CD4-positive, alpha-beta T cell treated with Interleukin-15 for 1 hour (primary cell): ENCODE measurements at regions not wholly inside any gene's neighbourhood (a gene's known extent, or its start where the extent isn't known, plus 50 kb on each side); places are given as distances from the start of the nearest gene placed in this dataset.
"Not testable (repeated sequence)": the region's sequence is repeated elsewhere in the genome, so short reads cannot be mapped to it uniquely, and the experiment has no call there.

Source experiments
- DNase-seq: peaks from one replicate; pipeline ENCODE4 v3.0.0-alpha.2; 2020

DNA sequence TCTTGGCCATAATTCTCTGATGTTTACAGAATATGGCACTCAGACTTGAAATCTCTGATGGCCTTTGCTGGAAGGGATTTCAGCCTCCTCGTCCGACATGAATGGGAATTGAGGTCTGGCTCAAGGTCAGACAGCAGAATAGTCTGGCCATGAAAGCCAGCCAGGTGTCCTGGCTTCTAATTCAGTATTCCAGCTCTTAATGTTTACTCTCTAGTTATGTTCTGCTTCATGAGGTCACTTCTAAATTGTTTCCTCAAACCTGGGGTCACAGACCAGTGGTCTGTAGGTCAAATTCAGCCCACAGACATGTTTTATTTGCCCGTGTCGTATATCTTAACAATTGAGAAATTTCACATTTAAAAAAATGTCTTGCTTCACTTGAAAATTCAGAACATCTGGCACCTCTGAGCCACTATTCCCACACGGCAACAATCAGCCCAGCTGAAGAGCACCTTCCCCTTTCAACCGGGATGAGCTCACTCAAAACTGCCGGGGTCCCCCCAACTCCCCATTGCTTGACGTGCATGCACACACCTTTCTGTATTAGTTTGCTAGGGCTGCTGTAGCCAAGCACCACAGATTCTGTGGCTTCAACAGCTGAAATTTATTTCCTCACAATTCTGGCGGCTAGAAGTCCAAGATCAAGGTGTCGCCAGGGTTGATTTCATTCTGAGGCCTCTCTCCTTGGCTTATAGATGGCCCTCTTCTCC lies 243.5 kb downstream of the ENC1 start:
- DNase-seq, result no peak

DNA sequence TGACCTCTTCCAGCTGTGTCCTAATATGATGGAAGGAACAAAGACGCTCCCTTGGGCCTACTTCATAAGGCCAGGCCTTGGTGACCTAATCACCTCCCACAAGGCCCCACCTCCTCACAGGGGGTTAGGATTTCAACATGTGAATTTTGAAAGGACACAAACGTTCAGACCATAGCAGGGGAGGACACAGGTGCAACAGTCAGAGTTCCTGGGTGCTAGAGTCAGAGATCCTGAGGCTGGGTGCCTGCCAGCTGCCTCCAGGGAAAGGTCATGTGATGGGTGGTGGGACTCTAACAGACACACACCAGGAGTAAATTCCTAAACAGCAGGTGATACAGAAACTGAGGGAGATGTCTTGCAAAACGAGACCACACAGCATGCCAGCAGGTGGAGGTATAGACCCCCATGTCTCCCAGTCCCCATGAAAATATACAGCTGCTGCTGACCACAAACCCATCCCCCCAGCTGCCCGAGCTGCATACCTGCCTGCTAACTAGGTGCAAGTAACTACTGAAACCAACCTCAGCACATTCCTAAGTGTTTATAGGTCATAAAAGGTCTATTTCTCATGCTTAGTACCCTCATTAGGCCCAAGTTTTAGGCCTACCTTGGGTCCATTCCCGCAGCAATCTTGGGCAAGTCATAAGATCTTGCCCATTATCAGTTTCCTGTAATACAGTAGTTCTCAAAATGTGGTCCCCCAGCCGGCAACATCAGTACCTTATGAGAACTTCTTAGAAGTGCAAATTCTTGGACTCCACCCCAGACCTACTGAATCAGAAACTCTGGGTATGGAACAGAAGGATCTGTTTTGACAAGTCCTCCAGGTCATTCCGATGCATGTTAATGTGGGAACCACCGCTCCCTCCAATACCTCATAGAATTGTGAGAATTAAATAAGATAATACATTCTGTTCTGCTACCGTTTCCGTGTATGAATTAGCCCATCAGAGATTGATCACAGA lies 245.3 kb downstream of the ENC1 start:
- DNase-seq, result no peak

DNA sequence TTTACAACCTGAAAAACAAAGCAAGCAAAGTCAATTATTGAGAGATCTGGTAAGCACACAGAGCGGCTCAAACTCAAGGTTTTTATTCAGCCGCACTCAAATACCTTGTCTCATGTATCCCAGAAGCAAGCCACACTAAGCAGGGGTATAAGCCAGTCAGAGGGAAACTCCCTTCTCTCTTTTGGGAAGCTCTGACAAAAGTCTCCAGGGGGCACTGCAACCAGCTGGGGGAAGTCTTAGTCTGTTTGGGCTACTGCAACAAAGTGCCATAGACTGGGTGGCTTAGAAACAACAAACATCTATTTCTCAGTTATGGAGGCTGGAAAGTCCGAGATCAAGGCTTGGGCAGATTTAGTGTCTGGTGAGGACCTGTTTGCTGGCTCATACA lies 246.0 kb downstream of the ENC1 start:
- DNase-seq, result peak; percentile 27

DNA sequence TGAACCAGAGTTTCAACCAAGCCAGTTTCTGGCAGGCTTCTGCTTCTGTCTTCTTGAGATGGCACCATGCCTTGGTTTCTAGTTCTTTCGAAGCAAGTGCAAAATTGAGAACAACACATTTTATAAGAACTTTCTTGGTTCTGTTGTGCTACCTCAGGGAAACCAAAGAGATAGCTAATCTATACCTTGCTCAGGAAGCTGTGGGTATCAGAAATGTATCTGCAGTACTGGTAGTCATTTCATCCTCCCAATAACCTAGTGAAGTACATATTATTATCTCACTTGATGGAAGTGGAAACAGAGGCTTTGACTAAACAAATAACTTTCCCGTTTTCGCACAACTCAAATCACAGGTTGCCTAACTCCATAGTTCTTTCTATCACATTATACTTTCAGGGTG lies 246.6 kb downstream of the ENC1 start:
- no peak for DNase-seq

DNA sequence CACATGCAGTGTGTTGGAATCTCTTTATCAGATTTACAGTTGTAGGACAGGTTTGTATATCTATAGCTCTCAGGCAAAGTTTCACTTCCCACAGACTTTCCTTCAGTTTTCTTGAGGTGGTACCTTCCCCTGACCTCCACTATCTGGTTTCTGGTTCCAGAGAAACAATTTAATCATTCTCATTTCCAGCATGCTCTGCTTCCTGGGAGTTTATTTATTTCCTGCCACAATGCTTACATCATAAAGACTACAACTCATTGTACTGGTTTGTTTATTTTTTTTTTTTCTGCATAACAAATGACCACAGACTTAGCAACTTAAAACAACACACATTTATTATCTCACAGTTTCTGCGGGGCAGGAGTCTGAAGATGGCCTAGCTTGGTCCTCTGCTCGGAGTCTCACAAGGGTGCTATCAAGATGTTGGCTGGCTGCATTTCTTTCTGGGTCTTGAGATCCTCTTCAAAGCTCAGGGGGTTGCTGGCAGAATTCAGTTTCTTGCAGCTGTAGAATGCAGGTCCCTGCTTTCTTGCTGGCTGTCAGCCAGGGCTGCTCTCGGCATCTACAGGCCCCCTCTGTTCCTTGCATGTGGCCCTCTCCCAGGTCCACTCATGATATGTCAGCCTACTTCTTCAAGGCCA lies 247.7 kb downstream of the ENC1 start:
- no peak for DNase-seq

DNA sequence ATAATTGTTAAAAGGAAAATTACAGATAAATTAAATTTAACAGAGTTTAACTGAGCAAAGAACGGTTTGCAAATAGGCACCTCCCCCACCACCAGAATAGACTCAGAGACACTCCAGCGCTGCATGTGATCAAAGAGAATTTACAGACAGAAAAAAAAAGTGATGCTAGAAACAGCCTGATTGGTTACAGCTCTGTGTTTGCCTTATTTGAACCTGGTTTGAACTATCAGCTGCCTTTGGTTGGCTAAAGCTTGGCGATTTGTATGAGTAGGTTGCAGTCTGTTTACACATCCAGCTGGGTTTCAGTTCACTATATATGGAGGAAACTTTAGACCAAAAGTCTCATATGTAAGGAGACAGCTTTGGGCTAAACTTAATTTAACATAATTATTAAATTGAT lies 249.1 kb downstream of the ENC1 start:
- DNase-seq, result no peak

DNA sequence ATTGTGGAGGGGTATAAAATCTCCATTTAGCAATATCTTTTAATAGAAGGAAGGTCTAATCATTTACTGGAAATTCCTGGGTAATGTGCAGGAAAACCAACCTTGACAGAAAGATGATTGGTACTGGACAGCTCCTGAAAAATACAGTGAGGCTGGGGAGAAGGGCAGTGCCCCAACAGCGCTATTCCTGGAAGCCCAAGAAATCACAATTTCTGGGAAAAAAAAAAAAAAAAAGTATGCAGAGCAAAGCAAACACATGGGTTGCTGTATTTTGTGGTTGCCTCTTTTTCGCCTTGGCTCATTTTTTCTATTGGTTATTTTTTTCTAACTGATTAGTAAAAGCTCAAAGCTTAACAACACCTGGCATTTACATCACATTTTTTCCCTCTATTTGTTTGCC lies 249.7 kb downstream of the ENC1 start:
- no peak for DNase-seq

GRCh38 chr5:74390306-74390637 lies 250.3 kb downstream of the ENC1 start:
- DNase-seq, result no peak

DNA sequence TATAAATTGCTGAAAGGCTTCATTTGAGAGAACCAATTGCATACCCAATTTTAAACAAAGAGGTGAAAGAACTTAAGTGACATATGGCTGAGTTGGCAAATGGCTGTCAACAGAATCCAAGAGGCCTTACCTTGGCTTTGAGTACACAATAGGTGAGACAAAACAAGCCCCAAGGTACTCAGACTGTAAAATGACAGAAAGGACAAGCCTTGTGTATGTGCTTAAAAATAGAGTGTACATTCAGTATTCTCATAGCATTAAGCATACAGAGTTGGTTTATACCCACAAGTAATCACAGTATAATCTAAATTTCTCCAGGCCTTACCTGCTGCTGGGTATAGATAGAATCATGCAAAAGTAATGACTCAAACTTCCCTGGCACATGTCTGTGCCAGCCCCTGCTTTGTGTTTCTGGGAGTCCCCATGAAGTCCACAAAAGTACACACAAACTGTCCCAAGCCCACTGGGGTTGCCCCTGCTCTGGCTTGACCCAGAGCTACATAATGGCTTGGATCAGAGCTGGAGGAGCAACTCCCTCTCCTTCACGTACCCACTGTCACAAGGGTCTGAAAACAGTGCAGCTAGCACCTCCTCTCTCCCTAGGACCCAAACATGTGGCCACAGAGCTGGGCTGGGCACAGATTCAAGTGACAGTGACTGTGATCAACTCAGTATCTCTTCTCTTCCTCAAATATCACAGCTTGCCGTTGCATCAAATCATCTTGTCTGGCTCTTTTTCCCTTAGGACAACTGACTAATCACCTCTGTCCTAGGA lies 250.8 kb downstream of the ENC1 start:
- no peak for DNase-seq

DNA sequence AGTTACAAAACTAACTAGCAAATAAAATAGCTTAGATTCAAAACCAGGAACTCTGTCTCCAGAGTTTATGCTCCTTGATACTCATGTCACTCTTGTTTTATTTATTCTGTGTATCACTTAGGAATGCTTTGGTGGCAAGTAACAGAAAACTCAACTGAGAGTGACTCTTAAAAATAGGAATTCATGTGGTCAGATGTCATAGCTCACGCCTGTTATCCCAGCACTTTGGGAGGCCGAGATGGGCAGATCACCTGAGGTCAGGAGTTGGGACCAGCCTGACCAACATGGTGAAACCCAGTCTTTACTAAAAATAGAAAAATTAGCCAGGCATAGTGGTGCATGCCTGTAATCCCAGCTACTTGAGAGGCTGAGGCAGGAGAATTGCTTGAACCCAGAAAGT lies 252.1 kb downstream of the ENC1 start:
- not testable (repeated sequence) for DNase-seq

DNA sequence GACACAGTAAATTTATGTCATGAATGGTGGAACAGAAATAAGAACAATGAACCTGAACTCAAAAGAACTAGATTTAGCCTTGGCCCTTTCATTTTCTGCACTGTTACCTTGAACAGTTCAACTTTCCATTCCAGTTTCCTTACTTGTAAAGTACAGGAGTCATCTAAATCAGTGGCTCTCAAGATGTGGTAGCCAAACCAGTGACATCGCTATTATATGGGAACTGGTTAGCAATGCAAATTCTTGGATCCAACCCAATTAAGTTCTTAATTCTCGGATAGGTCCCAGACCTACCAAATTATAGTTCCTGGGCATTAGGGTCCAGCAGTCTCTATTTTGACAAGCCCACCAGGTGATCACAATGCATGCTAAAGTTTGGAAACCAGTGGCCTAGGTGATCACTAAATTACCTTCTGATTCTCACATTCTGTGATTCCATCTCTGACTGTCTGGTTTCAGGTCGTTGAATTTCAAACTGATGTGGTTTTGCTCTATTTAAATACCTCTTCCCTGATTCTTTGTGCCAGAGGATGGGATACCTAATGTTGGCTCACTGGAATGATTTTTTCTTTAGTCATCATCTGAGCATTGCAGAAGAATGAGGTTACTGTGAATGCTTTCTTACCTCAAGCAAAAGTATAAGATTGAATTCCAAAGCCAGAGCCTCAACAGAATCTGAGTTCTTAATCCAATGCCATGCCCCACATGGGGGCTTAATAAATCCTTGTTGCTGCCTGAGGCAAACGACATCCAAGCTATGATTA lies 253.8 kb downstream of the ENC1 start:
- DNase-seq, result no peak

DNA sequence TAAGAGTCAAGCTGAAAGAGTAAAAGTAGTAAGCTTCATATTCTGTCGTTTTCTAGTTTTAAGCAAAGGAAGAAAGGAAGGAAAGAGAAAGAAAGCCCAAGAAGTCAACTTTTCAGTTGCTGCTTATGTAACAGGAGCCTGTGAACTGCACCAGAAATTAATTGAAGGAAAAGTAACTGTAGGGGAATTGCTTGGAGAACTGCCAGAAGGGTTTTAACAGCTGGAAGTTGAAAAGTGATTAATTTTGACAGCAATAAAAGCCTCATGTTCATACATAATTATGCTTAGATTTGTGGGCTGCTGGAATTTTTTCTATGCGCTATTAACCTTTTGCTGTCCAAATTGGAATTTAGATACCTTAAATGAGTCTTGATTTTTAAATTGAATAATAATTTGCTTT lies 255.7 kb downstream of the ENC1 start:
- no peak for DNase-seq

DNA sequence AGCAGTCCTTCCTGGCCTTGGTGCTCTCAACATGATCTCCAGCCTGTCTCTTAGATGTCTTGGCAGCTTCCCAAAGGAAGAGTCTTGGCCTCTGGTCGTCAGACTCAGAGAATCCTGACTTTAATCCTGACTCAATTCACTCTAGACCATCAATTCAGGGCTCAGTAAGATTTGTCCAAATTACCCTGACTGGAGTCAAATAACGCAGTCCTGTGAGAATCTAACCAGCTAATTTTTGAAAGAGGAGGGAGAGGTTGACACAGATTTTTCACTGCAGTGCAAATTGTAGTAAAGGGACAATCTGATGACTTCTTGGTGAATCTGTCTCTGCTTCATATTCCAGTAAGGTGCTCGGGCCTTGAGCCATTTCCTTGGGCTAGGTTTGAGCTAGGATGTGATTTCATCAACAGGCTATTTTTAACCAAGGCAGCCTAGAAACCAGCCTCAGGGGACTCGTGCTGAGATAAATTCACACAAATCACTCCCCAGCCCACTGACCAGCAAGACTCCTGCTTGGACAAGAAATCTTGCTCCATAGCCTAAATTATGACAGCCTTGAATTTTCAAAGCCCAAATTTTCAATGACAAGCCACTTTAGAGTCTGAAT lies 257.4 kb downstream of the ENC1 start:
- no peak for DNase-seq

DNA sequence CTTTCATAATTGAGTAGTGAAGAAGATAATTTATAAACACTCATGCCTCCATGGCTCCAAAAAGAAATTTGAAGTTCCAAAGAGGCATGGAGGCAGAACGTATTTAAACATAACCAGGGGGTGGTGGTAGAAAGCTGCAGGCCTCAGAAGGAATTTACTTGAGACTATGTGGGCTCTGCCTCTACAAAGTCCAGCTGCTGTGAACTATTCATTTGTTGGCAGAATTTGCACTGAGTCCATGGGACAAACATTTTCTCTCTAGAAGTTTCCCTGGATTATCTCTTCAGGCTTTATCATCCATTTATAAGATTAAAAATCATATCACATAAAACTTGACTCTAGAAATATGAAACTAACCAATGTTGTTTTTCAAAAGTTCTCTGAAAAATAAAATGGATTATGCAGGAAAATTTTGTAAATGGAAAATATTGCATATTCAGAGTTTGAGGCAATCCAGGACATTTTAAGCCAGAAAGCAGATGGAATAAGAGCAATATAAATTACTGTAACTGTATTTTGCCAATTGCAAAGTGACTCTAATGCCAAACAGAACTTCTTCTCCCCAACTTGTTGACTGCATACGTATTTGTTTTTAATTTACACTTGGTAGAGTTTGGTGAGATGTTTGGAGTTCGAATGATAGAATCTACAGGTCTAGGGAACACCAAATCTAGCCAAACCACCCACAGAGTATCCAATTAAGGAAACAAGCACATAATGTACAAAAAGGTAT lies 258.2 kb downstream of the ENC1 start:
- no peak for DNase-seq

DNA sequence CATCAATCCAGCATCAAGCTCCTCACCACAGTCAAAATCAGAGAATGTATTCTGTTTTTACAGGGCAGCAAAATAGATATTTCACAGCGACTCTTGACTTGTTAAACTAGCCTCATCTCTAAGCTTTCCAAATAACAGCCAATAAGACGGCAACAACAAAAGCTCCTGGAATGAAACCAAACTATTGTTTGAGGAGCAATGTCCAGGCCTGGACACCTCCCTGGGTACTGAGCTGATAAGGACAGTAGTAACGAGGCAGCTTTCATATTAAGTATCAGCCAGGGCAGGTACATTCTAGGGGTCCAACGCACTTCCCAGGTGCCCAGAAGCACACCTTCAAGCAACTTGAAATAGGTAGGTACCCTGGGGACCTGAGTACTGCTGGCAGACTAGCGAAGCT lies 260.3 kb downstream of the ENC1 start:
- no peak for DNase-seq

GRCh38 chr5:74378464-74378863 lies 262.1 kb downstream of the ENC1 start:
- no peak for DNase-seq

DNA sequence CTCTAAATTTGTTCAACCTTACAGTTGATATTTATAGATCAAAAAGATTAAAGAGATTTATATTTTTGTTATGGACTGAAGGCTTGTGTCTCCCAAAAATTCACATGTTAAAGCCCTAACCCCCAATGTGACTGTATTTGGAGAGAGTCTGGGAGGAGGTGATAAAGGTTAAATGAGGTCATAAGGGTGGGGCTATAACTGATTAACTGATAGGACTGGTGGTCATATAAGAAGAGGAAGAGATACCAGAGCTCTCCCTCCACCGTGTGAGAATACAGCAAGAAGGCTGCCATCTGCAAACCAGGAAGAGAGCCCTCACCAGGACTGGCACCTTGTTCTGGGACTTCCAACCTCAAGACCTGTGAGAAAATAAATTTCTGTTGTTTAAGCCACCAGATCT lies 264.3 kb downstream of the ENC1 start:
- no peak for DNase-seq

- DNase-seq, result no peak
Measured at GRCh38 chr5:74375271-74375670, 265.3 kb downstream of the ENC1 start.

DNA sequence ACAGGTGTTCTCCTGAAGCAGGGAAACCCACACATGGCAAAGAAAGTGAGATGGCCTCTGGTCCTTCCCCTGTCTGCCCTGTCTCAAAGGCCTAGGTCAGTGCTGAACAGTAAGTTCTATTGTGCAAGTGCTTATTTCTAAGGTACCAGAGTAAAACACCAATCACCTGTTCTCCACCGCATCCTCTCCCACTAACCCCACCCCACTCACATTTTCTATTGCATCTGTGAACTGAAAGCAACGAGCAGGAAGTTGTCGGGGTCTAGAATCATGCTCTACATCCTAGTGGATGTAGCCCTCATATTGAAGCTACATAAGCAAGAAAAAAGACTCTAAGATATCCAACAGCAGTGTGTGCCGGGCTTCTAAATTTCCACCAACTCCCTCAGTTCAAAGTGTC lies 265.9 kb downstream of the ENC1 start:
- DNase-seq, result no peak

- no peak for DNase-seq
Measured at GRCh38 chr5:74373076-74373475, 267.5 kb downstream of the ENC1 start.

DNA sequence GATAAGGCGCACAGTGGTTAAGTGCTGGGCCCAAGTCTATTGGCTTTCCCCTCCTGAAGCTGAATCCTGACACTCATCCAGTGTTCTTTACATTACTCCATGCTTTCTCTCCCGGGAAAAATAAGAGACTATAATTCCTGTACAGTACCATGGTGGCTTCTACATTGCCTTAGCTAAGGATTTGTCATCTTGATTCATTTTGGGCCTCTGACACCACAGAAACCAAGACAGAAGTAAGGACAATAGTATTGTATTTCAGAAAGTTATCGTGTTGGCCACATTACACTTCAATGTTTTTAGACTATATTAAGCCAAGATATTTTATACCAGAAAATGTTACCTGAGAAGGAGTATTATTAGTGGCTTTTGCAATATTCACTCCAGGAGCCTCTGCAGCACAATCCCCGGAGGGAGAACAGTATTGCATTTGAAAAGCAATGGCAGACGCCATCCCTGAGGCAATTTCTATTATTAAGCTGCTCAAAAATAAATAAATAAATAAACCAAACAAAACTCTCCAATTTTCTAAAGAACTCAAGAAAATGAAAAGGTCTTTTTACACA lies 267.9 kb downstream of the ENC1 start:
- DNase-seq, result no peak
